B cell (primary cell): ENCODE measurements at regions not wholly inside any gene's neighbourhood (a gene's known extent, or its start where the extent isn't known, plus 50 kb on each side); places are given as distances from the start of the nearest gene placed in this dataset.
A peak's percentile ranks its signal among the peaks of the same experiment; 100 is the strongest.

Experiments
- ATAC-seq: fragments of 200-7000 bp; cut with Tn5 transposase; one replicate; pipeline ENCODE4 v1.10.0; 2021; ENCODE audit warnings: low read depth, mild to moderate bottlenecking, moderate number of reproducible peaks, moderate library complexity
- CTCF ChIA-PET: fragments of 350-600 bp; sonication (Branson Sonifier 250); formaldehyde crosslinking; loops from one replicate; lab custom pipeline; 2021; ENCODE audit warnings: antibody characterized with exemption, inconsistent platforms; lab: Charles Lee
- POLR2A ChIA-PET: fragments of 350-600 bp; sonication (Branson Sonifier 250); formaldehyde crosslinking; loops from one replicate; lab custom pipeline; 2021; ENCODE audit warnings: antibody characterized with exemption; lab: Charles Lee
- DNase-seq: peaks from one replicate; pipeline ENCODE4 v3.0.0; 2013
- H2AFZ ChIP-seq: 2 replicates; pipeline ENCODE4 v1.6.1; 2012; ENCODE audit warnings: mild to moderate bottlenecking, low read depth, low read length; ENCODE audit not compliant: insufficient read depth, poor library complexity, severe bottlenecking
- H3K27ac ChIP-seq, 2 donors: 1 replicate in 1 of 2; 2 replicates in 1 of 2; pipeline ENCODE4 v1.5.1; 2012 to 2013; ENCODE audit warnings: low read length in 2 of 2, mild to moderate bottlenecking in 2 of 2, moderate library complexity in 1 of 2
- H3K27me3 ChIP-seq, 4 experiments: fragments of 200-600 bp in 1 of 4; sonication (generic) in 1 of 4; replicated peaks in 1 of 4; 1 replicate in 2 of 4; 2 replicates in 2 of 4; pipeline versions ENCODE4 v1.6.1 to v1.7.0; 2013 to 2016; ENCODE audit warnings: low read length in 3 of 4, mild to moderate bottlenecking in 2 of 4, mixed read lengths in 1 of 4, moderate library complexity in 1 of 4; ENCODE audit not compliant: insufficient read depth in 4 of 4, control insufficient read depth in 3 of 4; ENCODE audit errors: control extremely low read depth in 1 of 4
- H3K36me3 ChIP-seq, 2 experiments: replicated peaks in 1 of 2; 1 replicate in 1 of 2; 2 replicates in 1 of 2; pipeline versions ENCODE4 v1.6.1 to v1.7.1; 2013; ENCODE audit warnings: low read length in 1 of 2; ENCODE audit not compliant: insufficient read depth in 2 of 2, control insufficient read depth in 1 of 2; ENCODE audit errors: control extremely low read depth in 1 of 2, extremely low read depth in 1 of 2
- H3K4me1 ChIP-seq, 2 donors: fragments of 200-600 bp in 1 of 2; sonication (generic) in 1 of 2; 1 replicate in 1 of 2; 2 replicates in 1 of 2; pipeline versions ENCODE4 v1.5.1 to v1.6.1; 2013 to 2017; ENCODE audit warnings: low read length in 2 of 2; ENCODE audit not compliant: control insufficient read depth in 2 of 2, insufficient read depth in 2 of 2
- H3K4me2 ChIP-seq: replicated peaks from 2 replicates; pipeline ENCODE3; 2012; ENCODE audit warnings: mild to moderate bottlenecking, low read depth, low read length; ENCODE audit not compliant: poor library complexity, severe bottlenecking
- H3K4me3 ChIP-seq, 5 experiments: fragments of 200-600 bp in 1 of 5; sonication (generic) in 1 of 5; 1 replicate in 3 of 5; 2 replicates in 2 of 5; pipeline versions ENCODE4 v1.5.1 to v1.7.0; 2011 to 2016; ENCODE audit warnings: low read length in 4 of 5, mild to moderate bottlenecking in 4 of 5, low read depth in 2 of 5, control low read depth in 1 of 5, moderate library complexity in 1 of 5; ENCODE audit not compliant: insufficient read depth in 1 of 5; ENCODE audit errors: control extremely low read depth in 1 of 5, extremely low read depth in 1 of 5
- H3K79me2 ChIP-seq: fragments of 200-600 bp; sonication (generic); one replicate; pipeline ENCODE4 v1.6.0; 2016; ENCODE audit warnings: low read length; ENCODE audit not compliant: control insufficient read depth, insufficient read depth
- H3K9ac ChIP-seq: fragments of 200-600 bp; sonication (generic); 2 replicates; pipeline ENCODE4 v1.6.1; 2017; ENCODE audit warnings: mild to moderate bottlenecking, low read length, moderate library complexity
- H3K9me3 ChIP-seq, 3 donors: one replicate each; pipeline versions ENCODE4 v1.6.1 to v1.7.1; 2013; ENCODE audit warnings: low read length in 2 of 3; ENCODE audit not compliant: control insufficient read depth in 2 of 3, insufficient read depth in 1 of 3; ENCODE audit errors: control extremely low read depth in 1 of 3
- H4K20me1 ChIP-seq: 2 replicates; pipeline ENCODE4 v1.6.0; 2012; ENCODE audit warnings: mild to moderate bottlenecking, low read length; ENCODE audit not compliant: insufficient read depth, control insufficient read depth, poor library complexity, severe bottlenecking
- H3K27ac Mint-ChIP-seq: one replicate; pipeline ENCODE4 v1.8.0; 2021; ENCODE audit warnings: mixed read lengths
- H3K27me3 Mint-ChIP-seq: one replicate; pipeline ENCODE4 v1.8.0; 2021; ENCODE audit warnings: mixed read lengths
- H3K4me1 Mint-ChIP-seq: one replicate; pipeline ENCODE4 v1.8.0; 2021; ENCODE audit warnings: mixed read lengths
- H3K4me3 Mint-ChIP-seq: one replicate; pipeline ENCODE4 v1.8.0; 2021; ENCODE audit warnings: mixed read lengths
- H3K9me3 Mint-ChIP-seq: one replicate; pipeline ENCODE4 v1.8.0; 2022; ENCODE audit warnings: mixed read lengths; ENCODE audit not compliant: insufficient read depth
- CTCF ChIP-seq: fragments of 200-600 bp; IDR thresholded peaks from one replicate; pipeline ENCODE4 v1.8.0; 2022; ENCODE audit warnings: antibody characterized with exemption, mild to moderate bottlenecking
- EZH2 ChIP-seq: IDR thresholded peaks from 2 replicates; pipeline ENCODE4 v1.6.1; 2012; ENCODE audit warnings: borderline replicate concordance, low read depth, mild to moderate bottlenecking, moderate library complexity, low read length; ENCODE audit not compliant: insufficient read depth, poor library complexity, severe bottlenecking
- WGBS: methylation state at CpG from one replicate; pipeline ENCODE4 v1.1.5; 2013; ENCODE audit warnings: missing lambda C conversion rate; ENCODE audit not compliant: insufficient coverage; 5-methylcytosine and 5-hydroxymethylcytosine counted together
- intact Hi-C: fragments of 100-400 bp; cut with micrococcal nuclease; formaldehyde crosslinking; loops from one replicate; pipeline ENCODE4 v1.10.0; 2022

- H2AFZ ChIP-seq, result peak overlapping the region; percentile 14
- H3K4me3 ChIP-seq, result no peak overlapping the region
- peak overlapping the region; percentile 50 for H3K4me2 ChIP-seq
- peaks cover 5% of the 10 kb centered on the region for H3K79me2 ChIP-seq
- 69% methylated on average over 1 of the region's 7 CpGs for WGBS
- Mint-ChIP-seq H3K27me3 (no peaks in the 10 kb centered on the region), H3K4me1 (peaks cover 36% of the 10 kb centered on the region), H3K4me3 (peak overlapping the region; percentile 3), H3K9me3 (peaks cover 5% of the 10 kb centered on the region), H3K27ac (peak overlapping the region; percentile 89)
- peak; percentile 20 for DNase-seq
- CTCF ChIA-PET, result interaction anchor here (0.6 to 1.9 kb wide), 6 partner anchors 14 to 76 kb away, joined by 3 to 7 read pairs (median 4); partner anchors contain the start of gene AKIRIN2
- no peak overlapping the region for H3K9ac ChIP-seq
- TF ChIP-seq EZH2 (no peak), CTCF (no peak)
- H3K27ac ChIP-seq, result peak overlapping the region; percentile 9 to 43
- no peaks in the 10 kb centered on the region for H3K27me3 ChIP-seq
- no peaks in the 10 kb centered on the region for H3K36me3 ChIP-seq
- intact Hi-C loops, result loop anchor here (1.0 to 5.0 kb wide), 7 partner anchors 13 to 423 kb away; partner anchors contain the start of genes AKIRIN2 and ORC3
- no peaks in the 10 kb centered on the region for H4K20me1 ChIP-seq
- ATAC-seq, result no peak
- H3K9me3 ChIP-seq, result peaks cover 4 to 25% (median 20%) of the 10 kb centered on the region in 3 donors
- peaks cover 37 to 40% of the 10 kb centered on the region in 2 donors for H3K4me1 ChIP-seq
- POLR2A ChIA-PET, result interaction anchor here (0.6 to 1.4 kb wide), 4 partner anchors 10 to 54 kb away, joined by 3 to 5 read pairs (median 4); partner anchors contain the start of gene AKIRIN2
Measured at GRCh38 chr6:87755708-87756671, 54.0 kb upstream of the AKIRIN2 start.
